ENCODE measurements at regions not wholly inside any gene's neighbourhood (a gene's known extent, or its start where the extent isn't known, plus 50 kb on each side); places are given as distances from the start of the nearest gene placed in this dataset.

DNA sequence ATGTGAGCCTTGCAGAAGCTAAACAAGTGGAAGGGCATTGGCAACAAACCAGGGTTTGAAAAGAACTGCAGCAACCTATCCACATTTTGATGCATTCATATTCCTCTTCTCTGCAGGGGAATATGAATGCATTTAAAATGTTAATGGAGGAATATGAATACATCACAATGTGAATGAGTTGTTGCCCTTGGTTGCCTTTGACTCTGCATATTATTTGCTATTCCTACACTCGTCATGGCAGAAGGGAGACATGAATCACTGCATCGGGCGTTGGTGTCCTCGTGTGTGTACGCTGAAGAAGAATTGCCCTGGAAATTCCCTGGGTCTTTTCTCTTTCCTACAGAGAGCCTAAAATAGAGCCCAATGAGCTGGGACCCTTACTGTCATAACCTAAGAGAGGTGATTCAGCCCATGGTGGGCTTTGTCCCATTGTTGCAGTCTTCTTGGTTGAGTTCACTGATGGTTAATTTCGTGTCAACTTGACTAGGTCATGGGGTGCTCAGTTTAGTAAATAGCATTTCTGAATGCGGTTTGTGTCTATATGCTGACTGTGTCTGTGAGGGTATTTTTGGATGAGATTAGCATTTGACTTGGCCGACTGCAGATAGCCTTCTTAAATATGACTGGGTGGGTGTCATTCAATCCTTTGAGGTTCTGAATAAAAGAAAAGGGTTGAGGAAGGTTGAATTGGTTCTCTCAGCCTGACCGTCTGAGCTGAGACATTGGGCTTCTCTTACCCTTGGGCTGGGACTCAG lies 1422.9 kb upstream of the TMEM132C start:
- no peak for DNase-seq (ENCODE audit: low spot score)
- Histone ChIP-seq H3K36me3 (ENCODE audit: low read depth) (no peaks in the 10 kb centered on the region), H3K27ac (ENCODE audit: poor library complexity, severe bottlenecking) (no peak overlapping the region), H3K9me3 (ENCODE audit: severe bottlenecking) (no peaks in the 10 kb centered on the region), H3K4me1 (ENCODE audit: insufficient read depth, poor library complexity, severe bottlenecking) (no peaks in the 10 kb centered on the region), H3K4me3 (ENCODE audit: severe bottlenecking) (no peak overlapping the region), H3K27me3 (ENCODE audit: insufficient read depth, poor library complexity, severe bottlenecking) (no peaks in the 10 kb centered on the region)
- TF ChIP-seq CTCF (IDR thresholded peaks at IDR 0.05; ENCODE audit: poor library complexity, severe bottlenecking) = no peak
- ATAC-seq (ENCODE audit: low read depth) = no peak

- DNase-seq (ENCODE audit: low spot score) (no peak), ATAC-seq (ENCODE audit: low read depth) (no peak)
- no peaks in the 10 kb centered on the region for H3K27me3 ChIP-seq (ENCODE audit: insufficient read depth, poor library complexity, severe bottlenecking)
- no peaks in the 10 kb centered on the region for H3K9me3 ChIP-seq (ENCODE audit: severe bottlenecking)
- no peaks in the 10 kb centered on the region for H3K36me3 ChIP-seq (ENCODE audit: low read depth)
- no peak overlapping the region for H3K27ac ChIP-seq (ENCODE audit: poor library complexity, severe bottlenecking)
- no peak overlapping the region for H3K4me3 ChIP-seq (ENCODE audit: severe bottlenecking)
- TF ChIP-seq CTCF (IDR thresholded peaks at IDR 0.05; ENCODE audit: poor library complexity, severe bottlenecking) = no peak
- H3K4me1 ChIP-seq (ENCODE audit: insufficient read depth, poor library complexity, severe bottlenecking) = no peaks in the 10 kb centered on the region
These were observed 1419.9 kb upstream of the TMEM132C start for GRCh38 chr12:126847005-126847629.

DNA sequence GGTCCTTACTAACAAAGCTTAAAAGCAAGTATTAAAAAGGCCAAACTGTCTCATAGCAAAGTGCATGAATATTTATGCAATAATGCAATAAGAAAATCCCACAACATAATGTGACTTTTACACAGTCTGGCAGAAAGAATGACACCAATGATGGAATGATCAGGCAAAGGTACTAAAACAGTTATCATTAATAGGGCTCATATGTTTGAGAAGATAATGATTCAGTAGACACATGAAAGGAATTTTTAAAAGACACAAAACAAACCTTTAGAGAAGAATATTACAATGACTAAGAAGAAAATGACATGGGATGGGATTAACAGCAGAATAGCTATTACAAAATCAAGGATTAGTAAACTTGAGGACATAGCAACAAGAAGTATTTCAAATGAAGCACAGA lies 1411.2 kb upstream of the TMEM132C start:
- Histone ChIP-seq H3K4me3 (ENCODE audit: severe bottlenecking) (no peak overlapping the region), H3K4me1 (ENCODE audit: insufficient read depth, poor library complexity, severe bottlenecking) (no peaks in the 10 kb centered on the region), H3K9me3 (ENCODE audit: severe bottlenecking) (no peaks in the 10 kb centered on the region), H3K36me3 (ENCODE audit: low read depth) (no peaks in the 10 kb centered on the region), H3K27ac (ENCODE audit: poor library complexity, severe bottlenecking) (no peak overlapping the region), H3K27me3 (ENCODE audit: insufficient read depth, poor library complexity, severe bottlenecking) (no peaks in the 10 kb centered on the region)
- DNase-seq (ENCODE audit: low spot score) = no peak
- no peak for TF ChIP-seq CTCF (IDR thresholded peaks at IDR 0.05; ENCODE audit: poor library complexity, severe bottlenecking)
- no peak for ATAC-seq (ENCODE audit: low read depth)

- no peak for ATAC-seq (ENCODE audit: low read depth)
- H3K27ac ChIP-seq (ENCODE audit: poor library complexity, severe bottlenecking) = no peak overlapping the region
- no peaks in the 10 kb centered on the region for H3K27me3 ChIP-seq (ENCODE audit: insufficient read depth, poor library complexity, severe bottlenecking)
- no peaks in the 10 kb centered on the region for H3K36me3 ChIP-seq (ENCODE audit: low read depth)
- H3K4me1 ChIP-seq (ENCODE audit: insufficient read depth, poor library complexity, severe bottlenecking) = peaks cover 3% of the 10 kb centered on the region
- no peaks in the 10 kb centered on the region for H3K9me3 ChIP-seq (ENCODE audit: severe bottlenecking)
- H3K4me3 ChIP-seq (ENCODE audit: severe bottlenecking) = no peak overlapping the region
- TF ChIP-seq CTCF (IDR thresholded peaks at IDR 0.05; ENCODE audit: poor library complexity, severe bottlenecking) = no peak
- DNase-seq (ENCODE audit: low spot score) = no peak
These were observed 1410.0 kb upstream of the TMEM132C start for GRCh38 chr12:126856958-126857357.

DNA sequence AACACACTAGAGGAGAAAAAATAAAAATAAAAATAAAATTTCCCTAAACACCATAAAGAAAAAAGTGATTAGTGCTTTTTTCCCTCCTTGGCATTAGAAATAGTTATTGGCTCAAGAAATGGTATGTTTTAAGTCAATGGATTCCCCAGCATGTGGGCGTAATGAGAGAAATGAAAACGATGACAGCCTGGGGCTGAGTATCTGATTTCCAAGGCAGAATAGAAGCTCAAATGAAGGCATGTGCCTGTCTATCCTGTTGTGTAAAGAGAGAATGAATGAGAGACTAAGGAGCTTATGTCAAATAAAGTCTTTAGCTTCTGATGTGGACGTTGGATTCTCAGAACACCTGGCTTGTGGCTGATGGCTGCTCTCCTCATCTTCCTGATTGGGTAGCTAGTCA lies 1408.4 kb upstream of the TMEM132C start:
- DNase-seq (ENCODE audit: low spot score) (no peak), ATAC-seq (ENCODE audit: low read depth) (no peak)
- TF ChIP-seq CTCF (IDR thresholded peaks at IDR 0.05; ENCODE audit: poor library complexity, severe bottlenecking) = no peak
- Histone ChIP-seq H3K4me3 (ENCODE audit: severe bottlenecking) (no peak overlapping the region), H3K36me3 (ENCODE audit: low read depth) (no peaks in the 10 kb centered on the region), H3K9me3 (ENCODE audit: severe bottlenecking) (no peaks in the 10 kb centered on the region), H3K4me1 (ENCODE audit: insufficient read depth, poor library complexity, severe bottlenecking) (peaks cover 3% of the 10 kb centered on the region), H3K27me3 (ENCODE audit: insufficient read depth, poor library complexity, severe bottlenecking) (no peaks in the 10 kb centered on the region), H3K27ac (ENCODE audit: poor library complexity, severe bottlenecking) (no peak overlapping the region)
